ENCODE measurements at regions not wholly inside any gene's neighbourhood (a gene's known extent, or its start where the extent isn't known, plus 50 kb on each side); places are given as distances from the start of the nearest gene placed in this dataset.
"Not testable (repeated sequence)": the region's sequence is repeated elsewhere in the genome, so short reads cannot be mapped to it uniquely, and the experiment has no call there.

GRCh38 chr12:86662464-86662863 lies 406.3 kb upstream of the MGAT4C start:
- DNase-seq (ENCODE audit: insufficient read length, low spot score) (no peak), FAIRE-seq (no peak)

GRCh38 chr12:86660488-86661147 lies 404.4 kb upstream of the MGAT4C start:
- DNase-seq (ENCODE audit: insufficient read length, low spot score): no peak
- no peak for FAIRE-seq

GRCh38 chr12:86659985-86660384 lies 403.8 kb upstream of the MGAT4C start:
- no peak for DNase-seq (ENCODE audit: insufficient read length, low spot score)
- no peak for FAIRE-seq

- no peak for DNase-seq (ENCODE audit: insufficient read length, low spot score)
- no peak for FAIRE-seq
Observed at GRCh38 chr12:86658303-86658702, 402.1 kb upstream of the MGAT4C start.

GRCh38 chr12:86647800-86648199 lies 391.6 kb upstream of the MGAT4C start:
- FAIRE-seq: no peak
- DNase-seq (ENCODE audit: insufficient read length, low spot score): no peak

GRCh38 chr12:86634456-86635410 lies 378.5 kb upstream of the MGAT4C start:
- no peak for FAIRE-seq
- DNase-seq (ENCODE audit: insufficient read length, low spot score): no peak

GRCh38 chr12:86627001-86627400 lies 370.8 kb upstream of the MGAT4C start:
- FAIRE-seq: no peak

GRCh38 chr12:86623267-86623666 lies 367.1 kb upstream of the MGAT4C start:
- DNase-seq (ENCODE audit: insufficient read length, low spot score) (no peak), FAIRE-seq (no peak)

More at GRCh38 chr12:86627001-86627400, 370.8 kb upstream of the MGAT4C start:
- no peak for DNase-seq (ENCODE audit: insufficient read length, low spot score)

- DNase-seq (ENCODE audit: insufficient read length, low spot score) (no peak), FAIRE-seq (no peak)
Observed at GRCh38 chr12:86621957-86622356, 365.8 kb upstream of the MGAT4C start.

- DNase-seq (ENCODE audit: insufficient read length, low spot score) (no peak), FAIRE-seq (no peak)
Observed at GRCh38 chr12:86613311-86613710, 357.1 kb upstream of the MGAT4C start.

GRCh38 chr12:86608638-86609037 lies 352.4 kb upstream of the MGAT4C start:
- FAIRE-seq: no peak

GRCh38 chr12:86601550-86602308 lies 345.5 kb upstream of the MGAT4C start:
- no peak for FAIRE-seq
- DNase-seq (ENCODE audit: insufficient read length, low spot score): no peak

More at GRCh38 chr12:86608638-86609037, 352.4 kb upstream of the MGAT4C start:
- no peak for DNase-seq (ENCODE audit: insufficient read length, low spot score)

GRCh38 chr12:86600664-86601231 lies 344.6 kb upstream of the MGAT4C start:
- FAIRE-seq: no peak
- DNase-seq (ENCODE audit: insufficient read length, low spot score): no peak

- FAIRE-seq (no peak), DNase-seq (ENCODE audit: insufficient read length, low spot score) (no peak)
Observed at GRCh38 chr12:86597431-86597830, 341.2 kb upstream of the MGAT4C start.

GRCh38 chr12:86590296-86590695 lies 334.1 kb upstream of the MGAT4C start:
- FAIRE-seq: no peak

GRCh38 chr12:86574143-86574542 lies 318.0 kb upstream of the MGAT4C start:
- no peak for DNase-seq (ENCODE audit: insufficient read length, low spot score)
- FAIRE-seq: no peak

More at GRCh38 chr12:86590296-86590695, 334.1 kb upstream of the MGAT4C start:
- DNase-seq (ENCODE audit: insufficient read length, low spot score): no peak

GRCh38 chr12:86572455-86572854 lies 316.3 kb upstream of the MGAT4C start:
- FAIRE-seq (no peak), DNase-seq (ENCODE audit: insufficient read length, low spot score) (no peak)

GRCh38 chr12:86565038-86565437 lies 308.8 kb upstream of the MGAT4C start:
- DNase-seq (ENCODE audit: insufficient read length, low spot score): no peak
- no peak for FAIRE-seq

GRCh38 chr12:86555491-86555890 lies 299.3 kb upstream of the MGAT4C start:
- not testable (repeated sequence) for DNase-seq (ENCODE audit: insufficient read length, low spot score); FAIRE-seq

- FAIRE-seq (no peak), DNase-seq (ENCODE audit: insufficient read length, low spot score) (no peak)
Observed at GRCh38 chr12:86551146-86551571, 295.0 kb upstream of the MGAT4C start.

Measured in GM19239 (cell line).